SHP77 (cell line): ENCODE measurements at regions not wholly inside any gene's neighbourhood (a gene's known extent, or its start where the extent isn't known, plus 50 kb on each side); places are given as distances from the start of the nearest gene placed in this dataset.

ENCODE experiments used
- DNase-seq, 2 experiments: peaks; one replicate each; lab custom pipeline; 2025; lab: John Stamatoyannopoulos, UW

DNA sequence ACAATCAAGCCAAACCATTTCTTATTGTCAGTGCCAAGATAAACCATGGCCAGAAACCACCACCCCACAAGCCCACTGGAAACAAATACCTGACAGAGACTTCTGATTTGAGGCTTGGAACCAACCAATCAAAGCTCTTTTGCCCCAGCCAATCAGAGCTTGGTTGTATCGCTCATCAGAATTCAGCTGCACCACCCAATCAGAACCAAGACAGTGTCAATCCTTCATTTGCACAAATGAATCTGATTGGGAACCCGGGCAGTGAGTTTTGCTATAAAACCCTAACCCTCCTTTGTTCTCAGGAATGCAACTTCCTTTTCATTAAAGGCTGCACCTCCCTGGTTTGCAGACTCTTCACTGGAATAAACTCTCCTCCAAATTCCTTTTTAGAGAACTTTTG lies 87.4 kb downstream of the ELAPOR2 start:
- no peak for DNase-seq

DNA sequence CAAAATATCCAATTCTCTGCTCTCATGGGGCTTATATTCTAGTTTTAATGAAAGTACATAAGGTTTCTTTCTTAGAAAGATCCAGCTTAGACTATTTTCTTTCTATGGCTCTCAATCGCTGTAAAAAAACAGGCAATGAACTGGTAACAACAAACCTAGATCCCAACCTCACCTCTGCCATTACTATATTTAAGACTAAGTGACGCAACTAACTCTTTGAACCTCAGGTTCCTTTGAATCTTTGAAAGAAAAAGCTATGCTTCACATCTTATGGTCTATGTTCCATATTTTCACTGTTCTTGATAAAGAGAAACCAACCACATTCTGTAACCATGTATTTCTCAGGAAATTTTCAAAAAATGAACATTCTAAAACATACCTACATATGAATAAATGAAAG lies 88.5 kb downstream of the ELAPOR2 start:
- DNase-seq = no peak

GRCh38 chr7:86970547-86970946 lies 88.9 kb downstream of the ELAPOR2 start:
- no peak for DNase-seq

DNA sequence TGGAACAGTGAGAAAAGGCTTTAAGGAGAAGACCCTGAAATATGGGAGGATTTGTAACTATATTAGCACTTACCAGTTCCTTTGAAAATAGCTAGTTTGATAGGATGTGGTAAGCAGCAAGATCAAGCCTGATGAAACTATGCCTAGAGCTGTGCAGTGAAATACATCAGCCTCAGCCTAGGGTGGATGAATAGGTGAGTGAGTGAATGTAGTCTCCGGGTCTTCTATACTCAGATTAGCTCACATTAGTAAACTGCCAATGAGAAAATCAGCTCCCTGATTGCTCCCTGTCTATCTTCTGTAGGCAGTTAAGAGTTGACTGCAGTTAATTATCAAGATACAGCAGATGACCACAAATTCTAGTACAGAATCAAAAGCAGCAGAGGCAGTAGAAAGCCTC lies 89.6 kb downstream of the ELAPOR2 start:
- DNase-seq = no peak

GRCh38 chr7:86968618-86969017 lies 90.8 kb downstream of the ELAPOR2 start:
- no peak for DNase-seq

DNA sequence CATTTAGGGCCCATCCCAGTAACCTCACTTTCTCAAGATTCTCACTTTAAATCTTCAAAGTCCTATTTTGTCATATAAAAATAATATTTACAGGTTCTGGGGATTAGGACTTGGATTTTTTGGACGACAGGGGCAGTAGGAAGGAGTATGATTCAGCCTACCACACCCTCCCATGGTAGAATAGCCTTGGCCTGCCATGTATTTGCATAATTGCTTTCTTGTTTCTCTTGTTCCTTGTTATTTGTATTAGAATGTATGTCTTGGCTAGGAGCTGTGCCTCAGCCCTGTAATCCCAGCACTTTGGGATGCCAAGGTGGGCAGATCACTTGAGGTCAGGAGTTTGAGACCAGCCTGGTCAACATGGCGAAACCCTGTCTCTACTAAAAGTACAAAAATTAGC lies 92.5 kb downstream of the ELAPOR2 start:
- no peak for DNase-seq

GRCh38 chr7:86965727-86966120 lies 93.7 kb downstream of the ELAPOR2 start:
- no peak for DNase-seq

- no peak for DNase-seq
These were observed 94.3 kb downstream of the ELAPOR2 start for GRCh38 chr7:86964973-86965726.

GRCh38 chr7:86963599-86964230 lies 95.7 kb downstream of the ELAPOR2 start:
- DNase-seq = no peak

GRCh38 chr7:86962623-86963022 lies 96.8 kb downstream of the ELAPOR2 start:
- DNase-seq = no peak

- no peak for DNase-seq
These were observed 97.8 kb downstream of the ELAPOR2 start for GRCh38 chr7:86961686-86962085.

DNA sequence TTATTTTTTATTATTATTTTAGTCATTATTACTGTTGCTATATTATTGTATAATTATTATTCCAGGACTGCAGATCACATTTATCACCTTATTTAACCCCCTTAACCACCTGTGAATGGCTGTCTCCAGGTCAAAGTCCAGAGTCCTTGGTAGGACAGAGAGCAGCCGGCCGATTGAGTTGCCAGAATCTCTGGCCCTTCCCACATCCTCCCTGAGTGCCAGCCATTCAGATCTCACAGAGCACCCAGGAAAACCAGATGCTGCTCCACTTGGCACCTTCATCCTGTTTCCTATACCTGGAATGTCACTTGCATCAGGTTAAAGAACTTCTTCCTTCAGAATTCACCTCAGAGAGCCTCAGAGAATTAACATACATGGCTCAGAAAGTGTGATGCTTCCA lies 101.1 kb downstream of the ELAPOR2 start:
- DNase-seq = no peak

GRCh38 chr7:86956567-86956966 lies 102.9 kb downstream of the ELAPOR2 start:
- DNase-seq = no peak

DNA sequence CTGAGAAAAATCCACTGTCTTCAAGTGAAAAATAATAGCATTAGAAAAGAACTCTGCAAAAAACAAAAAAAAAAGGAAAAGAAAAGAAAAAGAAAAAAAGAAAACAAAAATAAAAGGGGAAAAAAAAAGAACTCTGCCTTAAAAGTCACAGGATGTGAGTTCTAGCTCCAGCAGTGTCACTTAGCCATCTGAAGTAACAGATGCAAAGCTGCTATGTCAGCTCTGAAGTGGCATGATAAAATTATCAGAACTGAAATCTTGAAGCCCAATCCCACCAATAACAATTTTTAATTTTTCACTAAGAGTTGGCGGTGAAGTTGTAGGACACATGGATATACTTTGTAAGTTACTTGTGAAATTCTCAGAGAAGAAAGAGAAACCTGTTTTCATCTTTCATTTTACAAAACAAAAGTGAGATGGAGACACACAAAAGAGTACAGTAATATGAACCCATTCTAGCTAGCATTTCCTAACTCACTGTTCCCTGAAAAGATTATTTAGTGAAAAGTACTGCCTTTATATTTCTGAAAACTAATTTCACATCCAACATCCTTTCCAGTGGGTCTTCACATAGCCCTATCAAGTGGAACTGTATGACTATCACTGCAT lies 103.5 kb downstream of the ELAPOR2 start:
- DNase-seq = no peak

- no peak for DNase-seq
These were observed 104.5 kb downstream of the ELAPOR2 start for GRCh38 chr7:86954971-86955370.

DNA sequence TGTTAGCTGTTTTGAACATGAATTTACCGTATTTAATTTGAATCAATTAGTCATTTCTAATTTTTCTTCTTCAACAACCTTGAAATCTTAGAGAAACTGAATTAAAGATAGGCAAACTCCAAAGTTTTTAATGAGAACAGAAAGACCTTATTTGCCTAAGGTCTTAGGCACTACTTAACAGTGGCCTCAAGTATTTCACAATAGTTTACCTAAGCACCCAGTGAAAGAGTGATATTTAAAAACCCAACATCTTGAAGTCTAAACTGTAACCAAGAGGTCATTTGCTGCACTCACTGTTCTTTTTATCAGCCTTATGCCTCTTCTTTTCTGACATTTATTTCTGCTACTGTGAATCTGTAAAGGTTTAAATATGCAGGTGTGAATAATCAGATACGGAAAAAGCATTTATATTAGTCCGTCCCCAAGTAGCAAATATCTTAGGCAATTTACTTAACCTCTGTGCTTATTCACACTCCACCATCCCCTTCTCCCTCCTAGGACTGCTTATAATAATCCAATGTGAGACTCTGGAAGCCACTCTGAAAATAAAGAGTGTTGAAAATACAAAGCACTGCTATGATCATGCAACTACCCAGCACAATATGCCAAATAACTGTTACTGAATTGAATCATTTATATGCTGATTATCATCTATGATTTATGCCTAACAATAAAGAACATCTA lies 105.7 kb downstream of the ELAPOR2 start:
- no peak for DNase-seq

DNA sequence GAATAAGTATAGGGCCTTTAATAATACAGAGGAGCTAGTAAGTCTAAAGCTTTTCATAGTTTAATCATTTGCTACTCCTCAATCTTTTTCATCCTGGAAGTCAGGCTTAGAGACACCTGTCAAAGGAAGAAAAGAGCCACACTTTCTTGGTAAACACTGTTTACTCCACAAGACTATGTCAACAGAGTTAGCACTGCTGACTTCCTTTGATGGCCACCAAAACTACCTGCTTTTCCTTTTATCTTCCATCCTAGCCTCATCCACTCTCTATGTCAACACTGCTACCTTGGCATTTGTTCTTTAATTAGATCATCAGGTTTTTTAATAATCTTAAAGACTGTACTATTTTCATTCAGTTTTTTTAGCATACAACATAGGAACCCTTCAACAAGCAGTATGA lies 106.2 kb downstream of the ELAPOR2 start:
- no peak for DNase-seq

- no peak for DNase-seq
These were observed 107.6 kb downstream of the ELAPOR2 start for GRCh38 chr7:86951895-86952294.

- no peak for DNase-seq
These were observed 108.5 kb downstream of the ELAPOR2 start for GRCh38 chr7:86950944-86951343.

GRCh38 chr7:86950360-86950759 lies 109.1 kb downstream of the ELAPOR2 start:
- no peak for DNase-seq

- no peak for DNase-seq
These were observed 109.6 kb downstream of the ELAPOR2 start for GRCh38 chr7:86949779-86950260.

GRCh38 chr7:86949052-86949778 lies 110.2 kb downstream of the ELAPOR2 start:
- DNase-seq = no peak
